Progenitor cell of endocrine pancreas (in vitro differentiated cells): ENCODE measurements at regions not wholly inside any gene's neighbourhood (a gene's known extent, or its start where the extent isn't known, plus 50 kb on each side); places are given as distances from the start of the nearest gene placed in this dataset.

ENCODE experiments used
- DNase-seq: peaks from one replicate; pipeline ENCODE4 v3.0.0; 2021; ENCODE audit warnings: low spot score; ENCODE audit not compliant: unreplicated experiment
- H3K27ac Mint-ChIP-seq: 2 replicates; pipeline ENCODE4 v1.8.0; 2021; ENCODE audit warnings: mild to moderate bottlenecking, moderate library complexity, mixed read lengths
- H3K27me3 Mint-ChIP-seq: 2 replicates; pipeline ENCODE4 v1.8.0; 2021; ENCODE audit warnings: mixed read lengths
- H3K36me3 Mint-ChIP-seq: 2 replicates; pipeline ENCODE4 v1.8.0; 2022; ENCODE audit warnings: mixed read lengths; ENCODE audit not compliant: insufficient read depth
- H3K4me1 Mint-ChIP-seq: 2 replicates; pipeline ENCODE4 v1.8.0; 2021; ENCODE audit warnings: low read depth, mixed read lengths
- H3K4me3 Mint-ChIP-seq: 2 replicates; pipeline ENCODE4 v1.8.0; 2021; ENCODE audit warnings: low read depth, mild to moderate bottlenecking, moderate library complexity, mixed read lengths
- H3K9me3 Mint-ChIP-seq: 2 replicates; pipeline ENCODE4 v1.8.0; 2021; ENCODE audit warnings: low read depth, mixed read lengths
- CTCF ChIP-seq: fragments of 200-600 bp; sonication (generic); IDR thresholded peaks from one replicate; pipeline ENCODE4 v1.5.0; 2021; ENCODE audit warnings: antibody characterized with exemption, mild to moderate bottlenecking; ENCODE audit not compliant: unreplicated experiment

GRCh38 chr3:104388619-104389018, 978.1 kb upstream of the ALCAM start:
- peaks cover 9% of the 10 kb centered on the region for H3K9me3 Mint-ChIP-seq

GRCh38 chr3:104392327-104392726, 974.4 kb upstream of the ALCAM start:
- no peaks in the 10 kb centered on the region for H3K27me3 Mint-ChIP-seq
- no peaks in the 10 kb centered on the region for H3K36me3 Mint-ChIP-seq
- no peak for DNase-seq
- no peak overlapping the region for H3K27ac Mint-ChIP-seq
- no peaks in the 10 kb centered on the region for H3K4me1 Mint-ChIP-seq
- peaks cover 9% of the 10 kb centered on the region for H3K9me3 Mint-ChIP-seq
- no peak overlapping the region for H3K4me3 Mint-ChIP-seq
- no peak for TF ChIP-seq CTCF

More at GRCh38 chr3:104388619-104389018, 978.1 kb upstream of the ALCAM start:
- Mint-ChIP-seq H3K36me3 (no peaks in the 10 kb centered on the region), H3K27ac (no peak overlapping the region), H3K4me1 (no peaks in the 10 kb centered on the region), H3K4me3 (no peak overlapping the region), H3K27me3 (no peaks in the 10 kb centered on the region)
- DNase-seq = no peak
- TF ChIP-seq CTCF = no peak

GRCh38 chr3:104396974-104397669, 969.6 kb upstream of the ALCAM start:
- no peaks in the 10 kb centered on the region for H3K27me3 Mint-ChIP-seq
- H3K27ac Mint-ChIP-seq = no peak overlapping the region
- peaks cover 11% of the 10 kb centered on the region for H3K9me3 Mint-ChIP-seq
- H3K36me3 Mint-ChIP-seq = no peaks in the 10 kb centered on the region
- no peak for TF ChIP-seq CTCF
- no peak overlapping the region for H3K4me3 Mint-ChIP-seq
- no peaks in the 10 kb centered on the region for H3K4me1 Mint-ChIP-seq
- DNase-seq = no peak

- H3K4me1 Mint-ChIP-seq = no peaks in the 10 kb centered on the region
- DNase-seq = no peak
- no peaks in the 10 kb centered on the region for H3K27me3 Mint-ChIP-seq
- no peaks in the 10 kb centered on the region for H3K36me3 Mint-ChIP-seq
- no peak for TF ChIP-seq CTCF
- H3K9me3 Mint-ChIP-seq = peaks cover 11% of the 10 kb centered on the region
- H3K27ac Mint-ChIP-seq = no peak overlapping the region
- H3K4me3 Mint-ChIP-seq = no peak overlapping the region
Observed at GRCh38 chr3:104397713-104398112, 969.0 kb upstream of the ALCAM start.

- H3K4me3 Mint-ChIP-seq = no peak overlapping the region
- H3K27me3 Mint-ChIP-seq = no peaks in the 10 kb centered on the region
- peaks cover 11% of the 10 kb centered on the region for H3K9me3 Mint-ChIP-seq
- DNase-seq = no peak
- H3K4me1 Mint-ChIP-seq = no peaks in the 10 kb centered on the region
- TF ChIP-seq CTCF = no peak
- H3K27ac Mint-ChIP-seq = no peak overlapping the region
- no peaks in the 10 kb centered on the region for H3K36me3 Mint-ChIP-seq
Observed at GRCh38 chr3:104402902-104403301, 963.8 kb upstream of the ALCAM start.
